GM19324 (cell line): ENCODE measurements at regions not wholly inside any gene's neighbourhood (a gene's known extent, or its start where the extent isn't known, plus 50 kb on each side); places are given as distances from the start of the nearest gene placed in this dataset.

Experiments used
- ATAC-seq: cut with Tn5 transposase; IDR thresholded peaks from one replicate; pipeline ENCODE4 v1.9.1; 2021; ENCODE audit warnings: mild to moderate bottlenecking, moderate library complexity; ENCODE audit not compliant: unreplicated experiment, low FRiP score

DNA sequence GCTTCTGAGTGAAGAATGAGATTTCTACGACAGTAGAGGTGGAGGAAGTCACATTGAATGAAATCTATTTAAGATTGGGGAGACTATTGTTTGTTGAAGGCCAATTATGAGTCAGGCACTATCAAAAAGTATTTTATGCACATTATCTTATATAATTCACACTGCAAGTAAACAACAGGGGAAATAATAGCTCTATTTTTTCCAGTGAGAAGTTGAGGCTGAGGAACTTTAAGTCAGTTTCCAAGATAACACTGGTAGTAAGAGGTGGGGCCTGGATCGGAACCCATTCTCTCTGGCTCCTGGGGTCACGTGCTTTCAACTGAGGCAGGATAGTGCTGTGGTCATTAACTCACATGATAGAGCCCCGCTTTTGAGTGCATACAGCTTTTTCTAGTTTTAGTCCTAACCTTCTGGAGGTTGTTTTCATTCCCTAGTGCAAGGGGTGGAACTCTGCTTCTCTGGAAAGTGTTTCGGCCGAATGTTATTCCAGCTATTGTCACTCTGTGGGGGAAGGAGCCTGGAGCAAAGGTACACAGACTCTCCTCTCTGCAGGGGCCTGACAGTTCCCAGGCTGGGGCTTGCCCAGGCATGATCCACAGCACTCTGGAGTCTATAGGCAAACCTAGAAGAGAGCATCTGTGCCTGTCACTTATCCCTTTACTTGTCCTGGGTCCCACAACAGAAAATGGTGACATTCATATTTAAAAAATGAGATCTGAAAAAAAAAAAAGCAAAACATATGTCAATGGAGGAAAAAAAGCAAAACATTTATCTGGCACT, 352.4 kb upstream of the ACTBL2 start:
- no peak for ATAC-seq

DNA sequence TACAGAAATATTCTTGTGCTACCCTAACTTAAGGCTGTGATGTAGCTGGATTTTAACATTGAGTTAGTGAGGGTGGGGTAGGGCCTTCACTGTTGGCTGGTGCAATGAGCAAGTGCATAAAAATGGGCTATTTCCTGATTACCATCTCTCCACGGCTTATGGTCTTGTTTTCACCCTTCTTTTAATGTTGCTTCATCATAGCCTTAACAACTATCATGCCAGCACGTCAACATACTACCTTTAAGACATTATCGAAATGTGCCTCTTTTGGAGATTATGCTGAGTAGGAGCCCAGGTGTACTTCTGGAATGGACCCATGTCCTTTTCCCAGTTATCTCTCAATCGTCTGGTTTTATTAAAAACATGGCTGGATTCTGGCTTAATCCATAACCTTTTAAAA, 350.9 kb upstream of the ACTBL2 start:
- ATAC-seq, result no peak

DNA sequence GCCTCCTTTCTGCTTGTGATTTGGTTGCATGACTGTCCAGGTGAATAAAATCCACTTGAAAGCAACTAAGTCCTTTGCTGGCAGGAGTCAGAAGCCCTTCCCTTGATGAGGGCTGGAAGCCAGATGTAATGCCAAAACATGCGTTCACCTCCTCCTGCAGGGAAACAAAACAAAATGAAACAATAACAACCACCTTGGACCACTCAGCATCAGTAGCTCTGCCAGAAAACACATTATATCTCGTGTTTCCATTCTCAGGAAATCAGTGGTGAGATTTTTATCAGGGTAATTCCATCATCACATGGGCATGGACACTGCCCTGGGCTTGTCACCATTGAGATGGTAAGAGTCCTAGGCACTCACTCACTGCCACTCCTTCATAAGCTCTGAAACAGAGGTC, 350.3 kb upstream of the ACTBL2 start:
- no peak for ATAC-seq

DNA sequence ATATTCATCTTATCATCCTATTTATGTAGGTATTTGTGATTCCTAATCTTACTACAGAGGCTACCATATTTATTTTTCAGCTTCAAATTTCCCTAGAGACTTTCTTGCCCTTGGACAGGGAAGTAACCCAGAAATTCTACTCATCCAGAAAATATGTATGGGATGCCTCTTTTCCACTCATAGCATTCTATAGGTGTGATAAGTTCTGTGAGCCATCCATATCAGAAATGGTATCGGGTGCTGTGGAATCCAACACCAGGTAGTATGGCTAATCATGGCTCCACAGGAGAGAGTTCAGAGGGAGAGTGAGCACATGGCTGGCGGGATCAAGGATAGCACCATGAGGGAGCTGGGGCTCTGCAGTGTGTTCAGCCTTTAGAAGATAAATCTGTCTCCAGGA, 349.3 kb upstream of the ACTBL2 start:
- no peak for ATAC-seq

DNA sequence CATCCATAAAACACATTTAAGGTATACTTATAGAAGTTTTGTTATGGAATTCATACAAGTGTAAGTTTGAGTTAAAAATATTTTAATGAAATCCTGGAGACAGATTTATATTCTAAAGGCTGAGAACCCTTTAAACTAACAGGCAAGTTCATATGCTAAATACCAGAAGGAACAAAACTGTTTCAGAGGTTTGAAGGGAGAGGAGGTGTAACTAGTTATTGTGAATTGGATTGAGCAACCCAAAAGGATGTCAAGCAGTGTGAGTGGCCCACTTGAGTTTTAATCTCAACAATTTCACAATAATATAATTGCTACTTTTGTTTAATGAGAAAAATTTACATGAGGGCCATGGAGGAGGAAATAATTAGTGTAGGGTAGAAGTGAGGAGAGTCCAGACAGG, 348.5 kb upstream of the ACTBL2 start:
- ATAC-seq, result no peak

DNA sequence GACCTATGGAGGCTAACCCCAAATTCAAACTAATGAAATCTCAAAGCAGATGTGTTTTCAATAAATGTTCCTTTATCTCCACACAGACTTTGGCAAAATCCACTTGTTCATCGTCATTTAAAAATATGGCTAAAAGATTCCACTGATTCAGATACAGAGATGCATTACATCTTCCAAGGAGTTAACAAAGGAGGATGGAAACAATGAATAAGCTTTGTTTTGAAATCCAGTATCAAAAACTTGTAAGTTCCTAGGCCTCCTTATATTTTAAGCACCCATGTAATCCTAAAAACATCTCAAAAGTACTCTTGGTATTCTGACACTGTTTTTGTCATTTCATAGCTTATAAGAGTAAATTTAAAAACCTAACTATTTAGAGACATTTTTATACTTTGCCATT, 345.6 kb upstream of the ACTBL2 start:
- ATAC-seq, result no peak

DNA sequence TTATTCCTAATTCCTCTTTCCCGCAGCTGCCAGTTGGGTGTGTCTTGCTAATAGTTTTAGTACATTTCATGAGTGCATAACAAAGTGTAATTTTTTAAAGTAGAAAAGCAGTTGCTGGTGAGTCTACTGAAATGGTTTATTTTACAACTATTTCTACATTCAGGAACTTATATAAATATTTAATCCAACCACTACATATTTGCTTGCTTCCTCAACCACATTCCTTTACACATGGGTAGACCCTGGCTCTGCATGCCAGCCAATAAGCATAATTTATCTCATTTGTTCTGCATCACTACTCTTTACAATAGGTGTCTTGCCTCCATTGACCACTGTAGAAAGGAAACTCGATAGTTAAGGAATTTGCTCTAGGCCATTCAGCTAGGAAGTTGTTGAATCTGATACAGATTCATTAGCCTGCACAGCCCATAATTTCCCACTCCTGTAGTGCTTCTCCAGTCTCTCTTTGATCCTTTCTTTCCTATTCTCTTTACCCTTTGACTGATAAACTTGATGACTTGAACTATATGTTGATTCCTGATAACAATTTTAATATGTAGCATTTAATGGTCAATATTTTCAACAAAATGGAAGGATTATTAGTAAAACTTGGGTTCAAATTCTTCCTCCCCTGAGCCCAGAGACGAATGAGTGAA, 342.5 kb upstream of the ACTBL2 start:
- no peak for ATAC-seq

DNA sequence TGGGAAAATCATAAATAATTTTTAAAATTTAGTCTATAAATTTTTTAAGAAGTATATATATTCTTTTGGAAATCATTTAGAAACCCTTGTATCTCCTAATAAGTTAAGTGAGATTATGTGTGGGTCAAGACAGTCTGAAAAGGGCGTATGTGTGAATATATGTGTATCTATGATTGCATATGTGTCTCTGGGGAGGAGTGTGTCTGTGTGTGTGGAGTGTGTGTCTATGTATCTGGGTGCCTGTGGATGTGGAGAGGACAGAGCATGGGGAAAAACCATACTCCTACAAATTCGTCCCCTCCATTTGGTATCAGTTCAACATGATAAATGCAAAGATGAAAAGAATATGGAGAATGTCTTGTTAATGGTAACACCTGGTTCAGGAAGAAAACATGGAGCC, 342.0 kb upstream of the ACTBL2 start:
- ATAC-seq, result no peak

DNA sequence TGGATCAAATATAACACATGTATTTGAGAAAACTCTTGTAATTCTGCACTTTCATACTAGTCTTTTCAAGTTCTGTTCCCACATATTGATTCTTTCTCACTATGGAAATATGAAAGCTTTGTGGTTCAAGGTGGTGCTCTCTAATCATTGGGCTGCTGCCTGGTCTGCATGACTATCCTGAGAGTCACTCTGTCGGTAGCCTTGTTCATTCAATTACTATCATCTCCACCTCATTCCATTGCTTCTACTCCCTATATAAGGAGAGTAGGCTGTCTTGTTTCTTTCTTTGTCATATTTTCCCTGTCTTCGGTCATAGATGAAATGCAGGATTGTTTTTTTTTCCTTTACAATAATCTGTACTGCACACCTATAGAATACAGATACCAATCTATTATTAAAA, 341.4 kb upstream of the ACTBL2 start:
- ATAC-seq, result no peak

DNA sequence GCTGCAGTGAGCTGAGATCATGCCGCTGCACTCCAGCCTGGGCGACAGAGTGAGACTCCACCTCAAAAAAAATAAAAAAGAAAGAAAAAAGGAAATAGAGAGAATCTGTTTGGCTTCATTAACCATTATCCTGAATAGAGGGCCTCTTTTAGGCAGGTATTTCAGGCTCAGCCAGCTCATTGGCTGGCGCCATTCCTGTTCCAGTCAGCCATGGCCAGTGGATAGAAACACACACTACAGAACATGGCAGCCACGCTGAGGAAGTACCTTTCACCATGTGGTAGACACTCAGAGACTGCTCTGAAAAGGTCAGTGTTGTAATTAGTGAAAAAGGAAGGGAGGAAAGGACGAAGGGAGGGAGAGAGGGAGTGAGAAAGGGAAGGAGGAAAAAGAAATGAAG, 340.0 kb upstream of the ACTBL2 start:
- ATAC-seq, result no peak

DNA sequence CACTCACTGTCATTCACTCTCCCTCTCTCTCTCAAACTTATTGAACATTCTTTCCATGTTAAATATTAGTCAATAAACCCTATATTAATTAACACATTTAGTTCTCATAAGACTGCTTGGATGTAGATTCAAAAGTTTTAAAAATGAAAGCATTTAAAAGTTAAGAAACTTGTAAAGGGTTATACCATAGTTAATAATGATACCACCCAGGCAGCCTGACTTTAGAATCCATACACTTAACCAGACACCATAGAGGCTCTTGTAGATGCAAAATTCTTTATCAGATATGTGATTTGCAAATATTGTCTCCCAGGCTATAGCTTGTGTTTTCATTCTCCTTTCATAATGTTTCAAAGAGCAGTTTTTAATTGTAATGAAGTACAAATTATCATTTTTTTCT, 335.8 kb upstream of the ACTBL2 start:
- peak; percentile 22 for ATAC-seq

DNA sequence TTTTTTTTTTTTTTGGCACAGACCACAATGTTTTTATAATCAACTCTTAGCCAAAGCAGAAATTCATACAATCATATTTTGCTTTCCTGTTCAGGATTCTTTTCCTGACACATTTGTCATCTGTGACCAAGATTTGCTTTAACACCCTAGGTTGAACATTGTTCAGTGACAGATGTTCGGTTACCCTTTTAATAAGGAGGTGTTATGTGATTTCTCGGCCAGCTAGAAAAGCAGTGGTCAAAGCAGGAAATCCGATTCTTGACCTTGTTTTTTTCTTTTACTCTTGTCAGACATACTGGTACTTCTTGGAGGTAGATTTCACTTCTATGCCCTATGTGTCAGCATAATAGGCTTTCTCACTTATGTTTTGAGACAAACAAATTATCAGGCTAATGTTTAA, 335.3 kb upstream of the ACTBL2 start:
- ATAC-seq, result peak; percentile 80

DNA sequence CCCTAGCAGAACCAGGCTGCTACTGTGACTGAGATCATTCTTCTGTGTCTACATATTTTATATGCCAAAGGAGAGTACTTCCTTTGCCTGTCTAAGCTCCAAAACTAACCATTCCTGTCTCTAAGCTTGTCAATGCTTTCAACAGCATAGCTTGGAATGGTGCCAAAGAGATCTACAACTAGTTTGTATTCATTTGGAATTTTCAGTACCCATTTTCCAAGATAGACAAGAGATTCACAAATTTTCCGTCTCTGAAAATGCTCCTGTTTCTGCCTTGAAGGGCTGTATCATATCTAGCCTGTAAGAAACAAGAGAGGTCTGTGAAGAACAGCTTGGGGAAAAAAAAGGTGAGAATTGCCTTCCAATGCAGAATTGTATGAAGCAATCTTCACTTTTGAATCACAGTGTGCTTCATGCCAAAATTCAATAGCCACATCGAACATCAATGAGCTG, 334.4 kb upstream of the ACTBL2 start:
- ATAC-seq, result no peak

DNA sequence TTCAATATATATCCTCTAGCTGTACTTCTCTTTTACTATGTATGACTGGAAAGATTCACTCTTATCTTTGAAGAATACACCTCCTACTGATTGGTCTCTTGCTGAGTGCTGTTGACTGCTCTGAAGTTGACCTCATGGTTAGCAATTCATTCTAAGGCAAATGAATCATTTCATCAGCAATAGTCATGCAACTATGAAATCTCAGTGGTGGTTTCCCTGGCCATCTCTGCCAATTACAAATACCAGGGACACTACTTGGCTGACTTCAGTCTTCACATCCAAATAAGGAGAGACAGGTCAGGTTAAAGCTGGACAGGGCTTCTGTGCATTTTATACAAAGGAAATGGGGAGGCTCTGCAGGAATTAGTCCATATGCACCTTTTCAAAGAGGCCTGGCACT, 333.5 kb upstream of the ACTBL2 start:
- no peak for ATAC-seq

DNA sequence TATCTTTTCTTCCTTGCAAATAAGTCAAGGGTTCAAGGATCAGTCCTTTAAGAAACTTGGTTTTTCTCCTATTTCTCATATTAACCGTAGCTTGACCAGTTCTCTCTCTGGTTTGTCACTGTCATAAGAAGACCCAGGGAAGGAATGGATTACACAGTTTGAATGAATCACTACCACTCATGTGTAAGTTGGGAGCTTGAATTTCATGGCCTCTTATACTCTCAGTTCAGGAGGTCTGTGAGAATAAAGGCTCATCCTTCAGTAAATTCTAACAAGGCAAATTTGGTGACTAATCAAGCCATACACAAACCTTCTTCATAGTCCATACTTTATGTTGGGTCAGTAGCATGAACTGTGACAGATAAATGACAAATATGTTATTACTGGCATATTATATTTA, 323.1 kb upstream of the ACTBL2 start:
- no peak for ATAC-seq

DNA sequence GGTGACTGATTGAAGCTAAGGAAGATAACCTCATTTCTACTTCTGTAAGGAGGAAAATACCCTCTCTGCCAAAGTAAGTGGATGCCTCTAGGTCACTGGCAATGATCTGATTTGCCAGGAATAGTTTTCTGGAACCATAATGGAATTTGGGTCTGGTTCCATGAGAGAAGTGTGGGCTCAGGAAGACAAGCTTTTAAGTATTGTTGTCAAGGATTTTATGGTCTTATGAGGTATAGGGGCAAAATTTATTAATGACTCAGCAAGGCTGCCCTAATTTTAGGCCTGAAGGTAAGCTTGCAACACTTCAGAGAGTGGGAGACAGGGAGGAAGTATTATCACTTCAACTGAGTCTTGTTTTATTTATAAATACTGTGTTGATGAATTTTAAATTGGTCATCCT, 322.6 kb upstream of the ACTBL2 start:
- ATAC-seq, result no peak

DNA sequence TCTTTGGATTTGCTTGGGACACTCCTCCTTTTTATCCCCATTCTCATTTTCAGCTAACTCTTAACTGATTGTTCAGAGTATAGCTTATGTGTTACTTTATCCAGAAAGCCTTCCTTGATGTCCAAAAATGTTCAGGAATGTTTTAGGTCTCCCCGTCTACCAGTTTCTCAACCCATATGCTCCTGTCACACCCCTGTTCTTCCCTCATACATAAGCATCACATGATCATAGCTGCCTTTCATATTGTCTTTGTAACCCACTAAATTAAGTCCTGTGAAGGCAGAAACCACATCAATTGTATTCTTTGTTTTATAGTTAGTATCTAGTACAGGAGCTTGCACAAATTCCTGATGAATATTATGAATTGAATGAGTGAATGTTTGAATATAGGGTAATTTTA, 321.9 kb upstream of the ACTBL2 start:
- no peak for ATAC-seq

DNA sequence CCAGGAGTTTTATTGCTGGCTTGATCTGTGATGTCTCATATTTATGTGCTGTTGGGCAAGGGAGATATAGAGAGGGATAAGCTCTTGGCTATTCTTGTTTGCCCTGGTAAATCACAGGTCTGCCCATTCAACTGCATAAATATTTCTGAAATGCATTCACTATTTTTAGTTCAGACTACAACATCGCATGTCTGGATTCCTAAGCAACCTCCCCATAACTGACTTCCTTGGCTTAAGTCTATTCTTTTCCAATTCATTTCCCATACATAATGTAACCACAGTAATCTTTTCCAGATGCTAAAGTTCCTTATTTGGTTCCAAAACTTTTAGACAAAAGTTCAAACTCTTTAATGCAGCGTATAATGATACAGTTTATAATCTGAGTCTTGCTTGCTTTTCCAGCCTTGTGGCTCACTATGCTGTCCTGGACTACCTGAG, 321.4 kb upstream of the ACTBL2 start:
- ATAC-seq, result no peak

DNA sequence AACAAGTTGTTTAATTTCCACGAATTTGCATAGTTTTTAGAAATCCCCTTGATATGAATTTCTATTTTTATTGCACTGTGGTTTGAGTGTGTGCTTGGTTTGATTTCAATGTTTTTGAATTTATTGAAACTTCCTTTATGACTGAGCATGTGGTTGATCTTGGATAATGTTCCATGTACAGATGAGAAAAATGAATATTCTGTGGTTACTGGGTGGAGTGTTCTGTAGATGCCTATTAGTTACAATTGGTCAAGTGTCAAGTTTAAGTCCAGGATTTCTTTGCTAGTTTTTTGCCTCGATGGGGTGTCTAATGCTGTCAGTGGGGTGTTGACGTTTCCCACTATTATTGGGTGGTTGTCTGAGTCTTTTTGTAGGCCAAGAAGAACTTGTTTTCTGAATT, 319.5 kb upstream of the ACTBL2 start:
- ATAC-seq, result no peak

DNA sequence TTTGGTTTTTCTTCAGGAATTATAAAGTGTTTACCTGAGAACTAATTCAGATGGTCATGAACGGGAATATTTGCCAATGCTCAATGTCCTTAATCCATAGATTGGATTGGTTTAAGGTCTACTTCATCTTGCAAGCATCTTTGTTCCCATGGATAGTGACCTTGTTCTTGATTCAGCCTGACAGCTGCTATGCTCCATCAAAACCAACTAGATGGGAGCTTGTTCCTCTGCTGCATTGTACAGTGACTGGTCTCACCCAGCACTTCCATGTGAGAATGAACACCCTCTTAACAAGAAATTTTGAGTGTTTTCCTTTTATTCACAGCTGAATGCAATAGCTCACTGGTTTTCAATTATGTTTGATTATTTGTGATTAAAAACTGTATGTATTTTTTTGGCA, 312.6 kb upstream of the ACTBL2 start:
- ATAC-seq, result no peak

DNA sequence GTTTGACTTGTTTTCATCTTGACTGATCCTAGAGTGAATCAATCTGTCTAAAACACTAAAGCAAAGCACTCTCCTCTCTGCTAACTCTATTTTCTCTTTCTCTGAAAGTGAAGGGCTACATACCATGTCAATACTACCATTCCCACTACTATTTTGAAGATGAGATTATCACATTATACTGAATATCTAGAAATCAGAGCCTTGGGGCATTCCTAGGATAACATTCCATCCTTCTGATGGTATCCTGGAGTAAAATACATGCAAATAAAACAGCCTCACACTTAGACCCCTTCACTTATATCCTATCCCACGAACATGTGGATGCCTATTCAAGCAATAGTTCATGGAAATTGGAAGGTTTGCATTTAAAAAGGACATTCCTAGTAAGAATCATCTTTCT, 309.3 kb upstream of the ACTBL2 start:
- no peak for ATAC-seq

DNA sequence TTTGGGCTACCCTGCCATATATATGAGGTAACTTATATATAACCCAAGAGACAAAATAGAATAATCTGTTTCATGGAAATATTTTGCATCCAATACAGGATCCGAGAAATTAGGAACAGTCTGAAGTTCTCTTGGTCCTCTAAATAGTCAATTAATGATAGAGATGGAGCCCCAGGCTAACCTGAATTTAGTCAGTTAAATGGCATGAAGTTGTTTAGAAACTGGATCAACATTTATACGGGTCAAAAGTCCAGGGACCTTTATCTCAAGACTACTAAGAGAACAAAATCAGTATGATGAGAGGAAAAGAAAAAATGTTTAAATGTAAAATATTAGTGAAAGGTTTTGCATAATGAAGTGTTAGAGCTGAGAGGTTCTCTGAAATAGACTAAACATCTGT, 303.3 kb upstream of the ACTBL2 start:
- no peak for ATAC-seq
